ENCODE measurements at regions not wholly inside any gene's neighbourhood (a gene's known extent, or its start where the extent isn't known, plus 50 kb on each side); places are given as distances from the start of the nearest gene placed in this dataset.

GRCh38 chr18:71523483-71524435, 1020.4 kb downstream of the CBLN2 start:
- intact Hi-C loops (cut with micrococcal nuclease; ENCODE audit: unreplicated experiment) (no loop called here), in situ Hi-C loops (cut with HindIII; ENCODE audit: extremely low pct_ligation_motif_present, low pct_unique_long_range_greater_than_20kb) (no loop called here)
- Histone ChIP-seq H4K20me1 (ENCODE audit: insufficient read depth, low read length) (no peaks in the 10 kb centered on the region), H3K4me3 (replicated peaks in 1 of 3; ENCODE audit: insufficient read depth in 1 of 3, low read depth in 2 of 3, low read length in 3 of 3) (no peak overlapping the region), H3K9me3 (ENCODE audit: low read length) (no peaks in the 10 kb centered on the region), H3K4me1 (ENCODE audit: insufficient read depth, low read length) (no peaks in the 10 kb centered on the region), H2AFZ (ENCODE audit: low read length) (no peak overlapping the region), H3K4me2 (ENCODE audit: low read depth, low read length) (no peak overlapping the region), H3K36me3 (replicated peaks in 1 of 2; ENCODE audit: control insufficient read depth in 1 of 2, insufficient read depth in 2 of 2, low read length in 2 of 2) (no peaks in the 10 kb centered on the region), H3K9ac (ENCODE audit: insufficient read depth, low read depth, low read length) (no peak overlapping the region), H3K79me2 (ENCODE audit: insufficient read depth, low read length) (no peaks in the 10 kb centered on the region), H3K27me3 (ENCODE audit: control insufficient read depth in 1 of 2, insufficient read depth in 2 of 2, low read length in 2 of 2) (no peaks in the 10 kb centered on the region), H3K27ac (ENCODE audit: extremely low read length, insufficient read depth, low read length) (no peak overlapping the region)
- ATAC-seq (no peak), FAIRE-seq (no peak), DNase-seq (ENCODE audit: low spot score) (no peak)
- no TSS peak for BruUV-seq (replicated peaks)
- WGBS (ENCODE audit: low lambda C conversion rate) = 20% methylated on average over 5 of the region's 5 CpGs
- CTCF ChIA-PET (ENCODE audit: low intra/inter-chr PET ratio, low total read pairs) = no interaction called here
- TF ChIP-seq ZNF30 (CRISPR knock-in tag; IDR thresholded peaks at IDR 0.05) = no peak
- no peak for TF ChIP-seq SUZ12 (IDR thresholded peaks at IDR 0.05; ENCODE audit: low read depth, low read length)
- TF ChIP-seq ZZZ3 (CRISPR knock-in tag; IDR thresholded peaks at IDR 0.05; ENCODE audit: borderline replicate concordance) = no peak
- no peak for TF ChIP-seq ARID3A (IDR thresholded peaks at IDR 0.05; ENCODE audit: low read depth, low read length)
- no peak for TF ChIP-seq AGO1 (IDR thresholded peaks at IDR 0.05; ENCODE audit: low read depth, low read length, poor library complexity, severe bottlenecking)
- TF ChIP-seq HCFC1 (IDR thresholded peaks at IDR 0.05; ENCODE audit: low read depth, low read length) = no peak
- TF ChIP-seq ZNF572 (CRISPR knock-in tag; IDR thresholded peaks at IDR 0.05) = no peak
- TF ChIP-seq FOXM1 (CRISPR knock-in tag; IDR thresholded peaks at IDR 0.05) = no peak
- TF ChIP-seq MTA1 (CRISPR knock-in tag; IDR thresholded peaks at IDR 0.05; ENCODE audit: borderline replicate concordance) = no peak
- TF ChIP-seq ZBED4 (CRISPR knock-in tag; IDR thresholded peaks at IDR 0.05; ENCODE audit: borderline replicate concordance) = no peak
- no peak for TF ChIP-seq MAZ (IDR thresholded peaks at IDR 0.05; ENCODE audit: borderline replicate concordance, low read depth, low read length)
- TF ChIP-seq MAZ (CRISPR knock-in tag; IDR thresholded peaks at IDR 0.05; ENCODE audit: low read depth) = no peak
- TF ChIP-seq NKX3-1 (CRISPR knock-in tag; IDR thresholded peaks at IDR 0.05) = no peak
- POLR2A ChIA-PET = no interaction called here

Data from HepG2 (cell line).